Keratinocyte (primary cell): ENCODE measurements at regions not wholly inside any gene's neighbourhood (a gene's known extent, or its start where the extent isn't known, plus 50 kb on each side); places are given as distances from the start of the nearest gene placed in this dataset.

ENCODE experiments used
- DNase-seq: peaks from one replicate; pipeline ENCODE4 v3.0.0-alpha.2; 2011; ENCODE audit warnings: low read depth, missing footprints, low spot score
- FAIRE-seq: peaks from 2 replicates; lab custom pipeline; 2011; peaks lifted over from hg19 to GRCh38; lab: Jason Lieb, UNC
- H2AFZ ChIP-seq: 2 replicates; pipeline ENCODE4 v1.6.0; 2012; ENCODE audit warnings: low read length, control low read depth, inconsistent platforms; ENCODE audit not compliant: control insufficient read depth
- H3K27ac ChIP-seq: 2 replicates; pipeline ENCODE4 v1.5.1; 2011; ENCODE audit warnings: low read length; ENCODE audit not compliant: control insufficient read depth, insufficient read depth
- H3K27me3 ChIP-seq: 3 replicates; pipeline ENCODE4 v1.6.0; 2011; ENCODE audit warnings: low read length; ENCODE audit not compliant: control insufficient read depth, insufficient read depth; ENCODE audit errors: extremely low read depth
- H3K36me3 ChIP-seq, 2 experiments: 2 replicates in 1 of 2; 3 replicates in 1 of 2; pipeline ENCODE4 v1.5.1; 2011; ENCODE audit warnings: low read length in 2 of 2, mild to moderate bottlenecking in 1 of 2; ENCODE audit not compliant: control insufficient read depth in 2 of 2, insufficient read depth in 2 of 2; ENCODE audit errors: extremely low read depth in 1 of 2
- H3K4me1 ChIP-seq: 3 replicates; pipeline ENCODE4 v1.5.1; 2011; ENCODE audit warnings: low read length; ENCODE audit not compliant: control insufficient read depth, insufficient read depth; ENCODE audit errors: extremely low read depth
- H3K4me2 ChIP-seq: 3 replicates; pipeline ENCODE4 v1.6.0; 2011; ENCODE audit warnings: low read depth, low read length; ENCODE audit not compliant: control insufficient read depth, insufficient read depth; ENCODE audit errors: extremely low read depth
- H3K4me3 ChIP-seq, 3 experiments: fragments of 200-600 bp in 1 of 3; sonication (generic) in 1 of 3; 2 replicates in 2 of 3; 3 replicates in 1 of 3; pipeline ENCODE4 v1.5.1; 2011 to 2016; ENCODE audit warnings: low read length in 3 of 3, mild to moderate bottlenecking in 3 of 3, control low read depth in 2 of 3, inconsistent platforms in 1 of 3, low read depth in 1 of 3, mixed read lengths in 1 of 3, mixed run types in 1 of 3, moderate library complexity in 1 of 3; ENCODE audit not compliant: control insufficient read depth in 2 of 3, insufficient read depth in 2 of 3; ENCODE audit errors: extremely low read depth in 1 of 3
- H3K79me2 ChIP-seq: 2 replicates; pipeline ENCODE4 v1.6.0; 2012; ENCODE audit warnings: low read length; ENCODE audit not compliant: control insufficient read depth, insufficient read depth
- H3K9ac ChIP-seq: 3 replicates; pipeline ENCODE4 v1.6.0; 2011; ENCODE audit warnings: low read length; ENCODE audit not compliant: control insufficient read depth, insufficient read depth; ENCODE audit errors: extremely low read depth
- H3K9me1 ChIP-seq: 3 replicates; pipeline ENCODE4 v1.6.0; 2011; ENCODE audit warnings: low read length; ENCODE audit not compliant: control insufficient read depth, insufficient read depth; ENCODE audit errors: extremely low read depth
- H3K9me3 ChIP-seq: 2 replicates; pipeline ENCODE4 v1.5.1; 2012; ENCODE audit warnings: low read depth, low read length; ENCODE audit not compliant: control insufficient read depth
- H4K20me1 ChIP-seq: 3 replicates; pipeline ENCODE4 v1.6.0; 2011; ENCODE audit warnings: low read length; ENCODE audit not compliant: control insufficient read depth, insufficient read depth; ENCODE audit errors: extremely low read depth
- CTCF ChIP-seq, 3 experiments: IDR thresholded peaks in 1 of 3; conservative IDR thresholded peaks in 1 of 3; optimal IDR thresholded peaks in 1 of 3; 2 replicates in 2 of 3; 3 replicates in 1 of 3; pipeline versions ENCODE3 to v1.5.1; 2011; ENCODE audit warnings: low read length in 3 of 3, mild to moderate bottlenecking in 3 of 3, moderate library complexity in 2 of 3, control low read depth in 1 of 3, inconsistent platforms in 1 of 3; ENCODE audit not compliant: insufficient read depth in 2 of 3; ENCODE audit errors: extremely low read depth in 1 of 3
- EZH2 ChIP-seq: IDR thresholded peaks from one replicate; pipeline ENCODE4 v1.6.1; 2012; ENCODE audit warnings: inconsistent platforms, mild to moderate bottlenecking, low read length, moderate library complexity
- dilution Hi-C: fragments of 300-500 bp; cut with MboI; formaldehyde crosslinking; loops from one replicate; pipeline ENCODE4 v1.7.0; 2020; ENCODE audit warnings: low sequenced_read_pairs; ENCODE audit not compliant: extremely low pct_ligation_motif_present

GRCh38 chr6:1176567-1176966, 135.3 kb upstream of the FOXQ1 start:
- TF ChIP-seq CTCF (optimal IDR thresholded peaks at IDR 0.05 in 1 of 3, IDR thresholded peaks at IDR 0.05 in 1 of 3, conservative IDR thresholded peaks at IDR 0.05 in 1 of 3; ENCODE audit: extremely low read depth in 1 of 3, insufficient read depth in 2 of 3, low read length in 3 of 3): no peak
- TF ChIP-seq EZH2: no peak
- Histone ChIP-seq H3K4me2 (no peak overlapping the region), H3K4me3 (no peak overlapping the region), H3K79me2 (no peaks in the 10 kb centered on the region), H3K27me3 (no peaks in the 10 kb centered on the region), H3K9ac (no peak overlapping the region), H3K9me1 (no peaks in the 10 kb centered on the region), H3K36me3 (no peaks in the 10 kb centered on the region), H3K9me3 (no peaks in the 10 kb centered on the region), H2AFZ (no peak overlapping the region), H3K27ac (no peak overlapping the region), H3K4me1 (peaks cover 2% of the 10 kb centered on the region), H4K20me1 (no peaks in the 10 kb centered on the region)
- dilution Hi-C loops: no loop called here
- DNase-seq (no peak), FAIRE-seq (no peak)

- Histone ChIP-seq H3K36me3 (no peaks in the 10 kb centered on the region), H4K20me1 (no peaks in the 10 kb centered on the region), H3K9ac (no peak overlapping the region), H3K9me3 (no peaks in the 10 kb centered on the region), H3K79me2 (no peaks in the 10 kb centered on the region), H3K4me3 (no peak overlapping the region), H2AFZ (no peak overlapping the region), H3K27me3 (no peaks in the 10 kb centered on the region), H3K4me1 (peaks cover 2% of the 10 kb centered on the region), H3K27ac (no peak overlapping the region), H3K4me2 (no peak overlapping the region), H3K9me1 (no peaks in the 10 kb centered on the region)
- dilution Hi-C loops: no loop called here
- FAIRE-seq (peak; percentile 48), DNase-seq (no peak)
- TF ChIP-seq EZH2 (no peak), CTCF (optimal IDR thresholded peaks at IDR 0.05 in 1 of 3, IDR thresholded peaks at IDR 0.05 in 1 of 3, conservative IDR thresholded peaks at IDR 0.05 in 1 of 3; ENCODE audit: extremely low read depth in 1 of 3, insufficient read depth in 2 of 3, low read length in 3 of 3) (no peak)
Observed at GRCh38 chr6:1175877-1176276, 136.0 kb upstream of the FOXQ1 start.
